ENCODE measurements at regions not wholly inside any gene's neighbourhood (a gene's known extent, or its start where the extent isn't known, plus 50 kb on each side); places are given as distances from the start of the nearest gene placed in this dataset.

- 69 to 81% methylated on average over 4 of the region's 4 CpGs for WGBS, 2 donors
- Histone ChIP-seq H3K36me3 (no peaks in the 10 kb centered on the region), H3K27me3 (no peaks in the 10 kb centered on the region), H3K4me3 (no peak overlapping the region), H3K9me3 (no peaks in the 10 kb centered on the region), H3K27ac (no peak overlapping the region), H3K4me1 (no peaks in the 10 kb centered on the region)
- TF ChIP-seq, protein P1, sequence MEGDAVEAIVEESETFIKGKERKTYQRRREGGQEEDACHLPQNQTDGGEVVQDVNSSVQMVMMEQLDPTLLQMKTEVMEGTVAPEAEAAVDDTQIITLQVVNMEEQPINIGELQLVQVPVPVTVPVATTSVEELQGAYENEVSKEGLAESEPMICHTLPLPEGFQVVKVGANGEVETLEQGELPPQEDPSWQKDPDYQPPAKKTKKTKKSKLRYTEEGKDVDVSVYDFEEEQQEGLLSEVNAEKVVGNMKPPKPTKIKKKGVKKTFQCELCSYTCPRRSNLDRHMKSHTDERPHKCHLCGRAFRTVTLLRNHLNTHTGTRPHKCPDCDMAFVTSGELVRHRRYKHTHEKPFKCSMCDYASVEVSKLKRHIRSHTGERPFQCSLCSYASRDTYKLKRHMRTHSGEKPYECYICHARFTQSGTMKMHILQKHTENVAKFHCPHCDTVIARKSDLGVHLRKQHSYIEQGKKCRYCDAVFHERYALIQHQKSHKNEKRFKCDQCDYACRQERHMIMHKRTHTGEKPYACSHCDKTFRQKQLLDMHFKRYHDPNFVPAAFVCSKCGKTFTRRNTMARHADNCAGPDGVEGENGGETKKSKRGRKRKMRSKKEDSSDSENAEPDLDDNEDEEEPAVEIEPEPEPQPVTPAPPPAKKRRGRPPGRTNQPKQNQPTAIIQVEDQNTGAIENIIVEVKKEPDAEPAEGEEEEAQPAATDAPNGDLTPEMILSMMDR (IDR thresholded peaks at IDR 0.05) = no peak
- FAIRE-seq (no peak), DNase-seq (no peak), ATAC-seq (no peak)
- intact Hi-C loops (cut with DNase I) = no loop called here
Observed at GRCh38 chr2:100632759-100633158, 70.0 kb downstream of the PDCL3 start.

DNA sequence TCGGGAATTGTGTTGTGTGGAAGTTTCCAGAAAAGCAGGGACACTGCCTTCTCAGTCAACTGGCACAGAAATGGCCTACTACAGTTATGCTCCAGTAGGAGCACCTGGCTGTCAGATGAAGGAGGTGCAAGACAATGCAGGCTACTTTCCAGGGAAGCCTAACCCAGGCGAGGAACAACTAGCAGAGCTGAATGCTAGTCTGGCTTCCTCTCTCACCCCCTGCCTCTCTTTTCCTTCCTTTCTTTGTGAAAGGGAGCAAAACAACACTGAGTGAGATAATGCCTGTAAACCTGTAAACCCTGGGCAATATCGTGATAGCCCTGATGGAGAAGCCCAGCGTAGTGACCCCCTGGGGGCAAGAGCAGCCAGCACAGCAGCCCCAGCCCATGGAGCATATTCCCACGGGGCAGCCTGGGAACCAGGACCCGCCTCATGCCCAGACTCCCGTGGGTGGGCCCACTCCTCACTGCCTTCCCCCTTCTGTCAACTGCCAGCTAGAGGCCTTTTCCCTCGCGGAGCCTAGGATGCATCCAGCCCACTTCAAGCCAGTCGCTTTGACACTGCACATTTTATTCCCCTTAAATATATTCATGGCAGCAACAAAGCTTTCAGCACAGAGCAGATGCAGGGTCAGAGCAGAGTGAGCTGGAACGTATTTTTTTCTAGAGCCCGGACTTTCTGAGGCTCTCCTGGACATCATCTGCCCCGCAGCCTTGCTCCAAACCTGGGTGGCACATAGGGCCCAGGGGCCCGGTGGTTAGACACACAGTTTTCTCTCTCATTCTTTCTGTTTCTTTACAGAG, 77.0 kb downstream of the PDCL3 start:
- intact Hi-C loops (cut with DNase I) = no loop called here
- DNase-seq (no peak), FAIRE-seq (no peak), ATAC-seq (no peak)
- Histone ChIP-seq H3K36me3 (no peaks in the 10 kb centered on the region), H3K4me3 (no peak overlapping the region), H3K27me3 (no peaks in the 10 kb centered on the region), H3K4me1 (no peaks in the 10 kb centered on the region), H3K27ac (no peak overlapping the region), H3K9me3 (no peaks in the 10 kb centered on the region)
- 82 to 86% methylated on average over 14 of the region's 14 CpGs for WGBS, 2 donors
- TF ChIP-seq, protein P1 (IDR thresholded peaks at IDR 0.05) = no peak

- no peaks in the 10 kb centered on the region for H3K27me3 ChIP-seq
- ATAC-seq = no peak
- H3K36me3 ChIP-seq = no peaks in the 10 kb centered on the region
- intact Hi-C loops (cut with DNase I) = no loop called here
- no peak for DNase-seq
- TF ChIP-seq, protein P1 (IDR thresholded peaks at IDR 0.05) = no peak
- WGBS, 2 donors = 59 to 65% methylated on average over 21 of the region's 21 CpGs
- no peaks in the 10 kb centered on the region for H3K4me1 ChIP-seq
- no peaks in the 10 kb centered on the region for H3K9me3 ChIP-seq
- no peak overlapping the region for H3K27ac ChIP-seq
- no peak for FAIRE-seq
- H3K4me3 ChIP-seq = no peak overlapping the region
Observed at GRCh38 chr2:100640431-100641124, 77.8 kb downstream of the PDCL3 start.

DNA sequence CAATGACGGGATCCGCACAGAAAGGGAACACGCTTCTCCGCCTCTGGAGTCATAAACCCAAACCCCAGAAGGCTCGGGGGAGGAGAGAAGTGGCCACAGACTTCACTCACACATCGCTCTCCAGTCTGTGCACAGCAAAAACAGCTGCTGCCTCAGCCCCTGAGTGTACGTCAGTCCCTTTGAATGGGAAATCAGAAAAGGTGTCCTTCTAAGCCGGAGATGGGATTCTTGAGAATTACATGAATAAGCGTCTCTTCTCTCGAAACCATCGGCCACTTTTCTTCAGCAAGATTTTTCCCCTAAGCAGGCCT, 78.3 kb downstream of the PDCL3 start:
- no peak for FAIRE-seq
- ATAC-seq = no peak
- Histone ChIP-seq H3K4me1 (no peaks in the 10 kb centered on the region), H3K36me3 (no peaks in the 10 kb centered on the region), H3K27me3 (no peaks in the 10 kb centered on the region), H3K27ac (no peak overlapping the region), H3K4me3 (no peak overlapping the region), H3K9me3 (no peaks in the 10 kb centered on the region)
- WGBS, 2 donors = 91 to 95% methylated on average over 11 of the region's 11 CpGs
- intact Hi-C loops (cut with DNase I) = no loop called here
- TF ChIP-seq, protein P1 (IDR thresholded peaks at IDR 0.05) = no peak
- no peak for DNase-seq

- no peak overlapping the region for H3K4me3 ChIP-seq
- H3K4me1 ChIP-seq = no peaks in the 10 kb centered on the region
- ATAC-seq (no peak), DNase-seq (no peak), FAIRE-seq (no peak)
- H3K9me3 ChIP-seq = no peaks in the 10 kb centered on the region
- 85 to 89% methylated on average over 8 of the region's 8 CpGs for WGBS, 2 donors
- no peaks in the 10 kb centered on the region for H3K36me3 ChIP-seq
- intact Hi-C loops (cut with DNase I) = no loop called here
- H3K27me3 ChIP-seq = no peaks in the 10 kb centered on the region
- H3K27ac ChIP-seq = no peak overlapping the region
- TF ChIP-seq, protein P1 (IDR thresholded peaks at IDR 0.05) = no peak
Observed at GRCh38 chr2:100642425-100642824, 79.6 kb downstream of the PDCL3 start.
